ENCODE measurements at regions not wholly inside any gene's neighbourhood (a gene's known extent, or its start where the extent isn't known, plus 50 kb on each side); places are given as distances from the start of the nearest gene placed in this dataset.
A peak's percentile ranks its signal among the peaks of the same experiment; 100 is the strongest.

DNA sequence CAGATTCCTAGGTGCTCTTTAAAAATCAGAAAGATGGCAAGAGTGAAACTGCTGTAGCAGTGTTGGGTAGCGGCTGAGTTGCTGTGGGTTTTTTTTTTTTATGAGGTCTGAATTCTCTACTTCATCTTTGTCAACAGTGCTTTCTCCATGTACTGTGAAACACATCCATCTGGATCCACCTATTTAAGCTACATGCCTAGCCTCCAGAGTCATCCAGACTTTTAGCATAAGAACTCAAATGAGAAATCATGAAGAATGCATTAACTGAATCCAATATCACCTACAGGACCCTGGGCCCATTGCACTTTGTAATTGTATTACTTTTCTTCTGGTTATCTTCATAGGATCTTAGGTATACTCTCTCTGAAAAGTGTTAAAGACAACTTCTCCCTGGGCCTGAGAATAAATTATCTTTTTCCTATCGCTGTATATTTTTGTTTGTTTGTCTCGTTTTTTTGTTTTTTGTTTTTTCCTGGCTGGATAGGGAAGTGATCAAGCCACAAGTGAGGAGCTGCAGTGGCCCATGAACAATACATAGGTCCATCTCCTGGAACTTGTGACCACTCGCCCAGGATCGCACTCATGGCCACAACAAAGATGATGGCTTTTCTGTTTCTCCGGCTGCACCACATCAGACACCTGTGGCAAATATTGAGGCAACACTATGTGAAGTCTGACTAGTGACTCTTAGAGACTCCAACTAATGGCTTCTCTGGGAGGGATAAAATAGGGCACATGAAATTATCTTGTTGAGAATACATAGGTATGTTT lies 609.9 kb upstream of the AGTR1 start:
- Histone ChIP-seq H3K4me3 (no peak overlapping the region), H3K9me2 (ENCODE audit: insufficient read depth) (no peaks in the 10 kb centered on the region), H4K20me1 (replicated peaks; ENCODE audit: insufficient read depth) (no peaks in the 10 kb centered on the region), H2AFZ (no peak overlapping the region; the same call in 1 of the 2 replicates), H3K27me3 (ENCODE audit: insufficient read depth) (no peaks in the 10 kb centered on the region), H3F3A (replicated peaks; ENCODE audit: low read depth) (no peaks in the 10 kb centered on the region), H3K4me1 (ENCODE audit: insufficient read depth) (peaks cover 1% of the 10 kb centered on the region; the same call in 1 of the 2 replicates), H3K36me3 (ENCODE audit: insufficient read depth) (no peaks in the 10 kb centered on the region), H3K79me2 (replicated peaks; ENCODE audit: insufficient read depth) (no peaks in the 10 kb centered on the region), H3K27ac (ENCODE audit: low read depth) (no peak overlapping the region), H3K4me2 (no peak overlapping the region)
- Mint-ChIP-seq H3K4me3 (no peak overlapping the region), H3K27me3 (ENCODE audit: insufficient read depth, low read depth, poor library complexity) (no peaks in the 10 kb centered on the region), H3K4me1 (peaks cover 2% of the 10 kb centered on the region; the same call in 1 of the 3 replicates), H3K27ac (peak overlapping the region; percentile 24; the same call in 1 of the 2 replicates), H3K9me3 (no peaks in the 10 kb centered on the region), H3K36me3 (ENCODE audit: low read depth) (no peaks in the 10 kb centered on the region)
- TF ChIP-seq, protein P1, sequence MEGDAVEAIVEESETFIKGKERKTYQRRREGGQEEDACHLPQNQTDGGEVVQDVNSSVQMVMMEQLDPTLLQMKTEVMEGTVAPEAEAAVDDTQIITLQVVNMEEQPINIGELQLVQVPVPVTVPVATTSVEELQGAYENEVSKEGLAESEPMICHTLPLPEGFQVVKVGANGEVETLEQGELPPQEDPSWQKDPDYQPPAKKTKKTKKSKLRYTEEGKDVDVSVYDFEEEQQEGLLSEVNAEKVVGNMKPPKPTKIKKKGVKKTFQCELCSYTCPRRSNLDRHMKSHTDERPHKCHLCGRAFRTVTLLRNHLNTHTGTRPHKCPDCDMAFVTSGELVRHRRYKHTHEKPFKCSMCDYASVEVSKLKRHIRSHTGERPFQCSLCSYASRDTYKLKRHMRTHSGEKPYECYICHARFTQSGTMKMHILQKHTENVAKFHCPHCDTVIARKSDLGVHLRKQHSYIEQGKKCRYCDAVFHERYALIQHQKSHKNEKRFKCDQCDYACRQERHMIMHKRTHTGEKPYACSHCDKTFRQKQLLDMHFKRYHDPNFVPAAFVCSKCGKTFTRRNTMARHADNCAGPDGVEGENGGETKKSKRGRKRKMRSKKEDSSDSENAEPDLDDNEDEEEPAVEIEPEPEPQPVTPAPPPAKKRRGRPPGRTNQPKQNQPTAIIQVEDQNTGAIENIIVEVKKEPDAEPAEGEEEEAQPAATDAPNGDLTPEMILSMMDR (conservative IDR thresholded peaks at IDR 0.05; ENCODE audit: low read depth in 2 of 2), result no peak
- TF ChIP-seq, protein P2, sequence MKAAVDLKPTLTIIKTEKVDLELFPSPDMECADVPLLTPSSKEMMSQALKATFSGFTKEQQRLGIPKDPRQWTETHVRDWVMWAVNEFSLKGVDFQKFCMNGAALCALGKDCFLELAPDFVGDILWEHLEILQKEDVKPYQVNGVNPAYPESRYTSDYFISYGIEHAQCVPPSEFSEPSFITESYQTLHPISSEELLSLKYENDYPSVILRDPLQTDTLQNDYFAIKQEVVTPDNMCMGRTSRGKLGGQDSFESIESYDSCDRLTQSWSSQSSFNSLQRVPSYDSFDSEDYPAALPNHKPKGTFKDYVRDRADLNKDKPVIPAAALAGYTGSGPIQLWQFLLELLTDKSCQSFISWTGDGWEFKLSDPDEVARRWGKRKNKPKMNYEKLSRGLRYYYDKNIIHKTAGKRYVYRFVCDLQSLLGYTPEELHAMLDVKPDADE (IDR thresholded peaks at IDR 0.05), result no peak
- TF ChIP-seq, protein P3, sequence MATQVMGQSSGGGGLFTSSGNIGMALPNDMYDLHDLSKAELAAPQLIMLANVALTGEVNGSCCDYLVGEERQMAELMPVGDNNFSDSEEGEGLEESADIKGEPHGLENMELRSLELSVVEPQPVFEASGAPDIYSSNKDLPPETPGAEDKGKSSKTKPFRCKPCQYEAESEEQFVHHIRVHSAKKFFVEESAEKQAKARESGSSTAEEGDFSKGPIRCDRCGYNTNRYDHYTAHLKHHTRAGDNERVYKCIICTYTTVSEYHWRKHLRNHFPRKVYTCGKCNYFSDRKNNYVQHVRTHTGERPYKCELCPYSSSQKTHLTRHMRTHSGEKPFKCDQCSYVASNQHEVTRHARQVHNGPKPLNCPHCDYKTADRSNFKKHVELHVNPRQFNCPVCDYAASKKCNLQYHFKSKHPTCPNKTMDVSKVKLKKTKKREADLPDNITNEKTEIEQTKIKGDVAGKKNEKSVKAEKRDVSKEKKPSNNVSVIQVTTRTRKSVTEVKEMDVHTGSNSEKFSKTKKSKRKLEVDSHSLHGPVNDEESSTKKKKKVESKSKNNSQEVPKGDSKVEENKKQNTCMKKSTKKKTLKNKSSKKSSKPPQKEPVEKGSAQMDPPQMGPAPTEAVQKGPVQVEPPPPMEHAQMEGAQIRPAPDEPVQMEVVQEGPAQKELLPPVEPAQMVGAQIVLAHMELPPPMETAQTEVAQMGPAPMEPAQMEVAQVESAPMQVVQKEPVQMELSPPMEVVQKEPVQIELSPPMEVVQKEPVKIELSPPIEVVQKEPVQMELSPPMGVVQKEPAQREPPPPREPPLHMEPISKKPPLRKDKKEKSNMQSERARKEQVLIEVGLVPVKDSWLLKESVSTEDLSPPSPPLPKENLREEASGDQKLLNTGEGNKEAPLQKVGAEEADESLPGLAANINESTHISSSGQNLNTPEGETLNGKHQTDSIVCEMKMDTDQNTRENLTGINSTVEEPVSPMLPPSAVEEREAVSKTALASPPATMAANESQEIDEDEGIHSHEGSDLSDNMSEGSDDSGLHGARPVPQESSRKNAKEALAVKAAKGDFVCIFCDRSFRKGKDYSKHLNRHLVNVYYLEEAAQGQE (IDR thresholded peaks at IDR 0.05; ENCODE audit: unreplicated experiment), result no peak
- TF ChIP-seq POLR2AphosphoS5 (IDR thresholded peaks at IDR 0.05; ENCODE audit: low read depth), result no peak
- no peak for TF ChIP-seq EZH2phosphoT487 (IDR thresholded peaks at IDR 0.05; ENCODE audit: unreplicated experiment)
- no peak for TF ChIP-seq ZNF331 (CRISPR knock-in tag; IDR thresholded peaks at IDR 0.05; ENCODE audit: low read depth)
- no peak for TF ChIP-seq STAT1 (IDR thresholded peaks at IDR 0.05; ENCODE audit: unreplicated experiment)
- no peak for TF ChIP-seq ZNF114 (CRISPR knock-in tag; IDR thresholded peaks at IDR 0.05)
- no peak for TF ChIP-seq JUNB (IDR thresholded peaks at IDR 0.05; ENCODE audit: unreplicated experiment)
- no peak for TF ChIP-seq NANOG (IDR thresholded peaks at IDR 0.05; ENCODE audit: borderline replicate concordance)
- TF ChIP-seq EZH2 (IDR thresholded peaks at IDR 0.05; ENCODE audit: low read depth, unreplicated experiment), result no peak
- no peak for TF ChIP-seq CREB1 (CRISPR knock-in tag; IDR thresholded peaks at IDR 0.05; ENCODE audit: low read depth)
- TF ChIP-seq, protein P4, sequence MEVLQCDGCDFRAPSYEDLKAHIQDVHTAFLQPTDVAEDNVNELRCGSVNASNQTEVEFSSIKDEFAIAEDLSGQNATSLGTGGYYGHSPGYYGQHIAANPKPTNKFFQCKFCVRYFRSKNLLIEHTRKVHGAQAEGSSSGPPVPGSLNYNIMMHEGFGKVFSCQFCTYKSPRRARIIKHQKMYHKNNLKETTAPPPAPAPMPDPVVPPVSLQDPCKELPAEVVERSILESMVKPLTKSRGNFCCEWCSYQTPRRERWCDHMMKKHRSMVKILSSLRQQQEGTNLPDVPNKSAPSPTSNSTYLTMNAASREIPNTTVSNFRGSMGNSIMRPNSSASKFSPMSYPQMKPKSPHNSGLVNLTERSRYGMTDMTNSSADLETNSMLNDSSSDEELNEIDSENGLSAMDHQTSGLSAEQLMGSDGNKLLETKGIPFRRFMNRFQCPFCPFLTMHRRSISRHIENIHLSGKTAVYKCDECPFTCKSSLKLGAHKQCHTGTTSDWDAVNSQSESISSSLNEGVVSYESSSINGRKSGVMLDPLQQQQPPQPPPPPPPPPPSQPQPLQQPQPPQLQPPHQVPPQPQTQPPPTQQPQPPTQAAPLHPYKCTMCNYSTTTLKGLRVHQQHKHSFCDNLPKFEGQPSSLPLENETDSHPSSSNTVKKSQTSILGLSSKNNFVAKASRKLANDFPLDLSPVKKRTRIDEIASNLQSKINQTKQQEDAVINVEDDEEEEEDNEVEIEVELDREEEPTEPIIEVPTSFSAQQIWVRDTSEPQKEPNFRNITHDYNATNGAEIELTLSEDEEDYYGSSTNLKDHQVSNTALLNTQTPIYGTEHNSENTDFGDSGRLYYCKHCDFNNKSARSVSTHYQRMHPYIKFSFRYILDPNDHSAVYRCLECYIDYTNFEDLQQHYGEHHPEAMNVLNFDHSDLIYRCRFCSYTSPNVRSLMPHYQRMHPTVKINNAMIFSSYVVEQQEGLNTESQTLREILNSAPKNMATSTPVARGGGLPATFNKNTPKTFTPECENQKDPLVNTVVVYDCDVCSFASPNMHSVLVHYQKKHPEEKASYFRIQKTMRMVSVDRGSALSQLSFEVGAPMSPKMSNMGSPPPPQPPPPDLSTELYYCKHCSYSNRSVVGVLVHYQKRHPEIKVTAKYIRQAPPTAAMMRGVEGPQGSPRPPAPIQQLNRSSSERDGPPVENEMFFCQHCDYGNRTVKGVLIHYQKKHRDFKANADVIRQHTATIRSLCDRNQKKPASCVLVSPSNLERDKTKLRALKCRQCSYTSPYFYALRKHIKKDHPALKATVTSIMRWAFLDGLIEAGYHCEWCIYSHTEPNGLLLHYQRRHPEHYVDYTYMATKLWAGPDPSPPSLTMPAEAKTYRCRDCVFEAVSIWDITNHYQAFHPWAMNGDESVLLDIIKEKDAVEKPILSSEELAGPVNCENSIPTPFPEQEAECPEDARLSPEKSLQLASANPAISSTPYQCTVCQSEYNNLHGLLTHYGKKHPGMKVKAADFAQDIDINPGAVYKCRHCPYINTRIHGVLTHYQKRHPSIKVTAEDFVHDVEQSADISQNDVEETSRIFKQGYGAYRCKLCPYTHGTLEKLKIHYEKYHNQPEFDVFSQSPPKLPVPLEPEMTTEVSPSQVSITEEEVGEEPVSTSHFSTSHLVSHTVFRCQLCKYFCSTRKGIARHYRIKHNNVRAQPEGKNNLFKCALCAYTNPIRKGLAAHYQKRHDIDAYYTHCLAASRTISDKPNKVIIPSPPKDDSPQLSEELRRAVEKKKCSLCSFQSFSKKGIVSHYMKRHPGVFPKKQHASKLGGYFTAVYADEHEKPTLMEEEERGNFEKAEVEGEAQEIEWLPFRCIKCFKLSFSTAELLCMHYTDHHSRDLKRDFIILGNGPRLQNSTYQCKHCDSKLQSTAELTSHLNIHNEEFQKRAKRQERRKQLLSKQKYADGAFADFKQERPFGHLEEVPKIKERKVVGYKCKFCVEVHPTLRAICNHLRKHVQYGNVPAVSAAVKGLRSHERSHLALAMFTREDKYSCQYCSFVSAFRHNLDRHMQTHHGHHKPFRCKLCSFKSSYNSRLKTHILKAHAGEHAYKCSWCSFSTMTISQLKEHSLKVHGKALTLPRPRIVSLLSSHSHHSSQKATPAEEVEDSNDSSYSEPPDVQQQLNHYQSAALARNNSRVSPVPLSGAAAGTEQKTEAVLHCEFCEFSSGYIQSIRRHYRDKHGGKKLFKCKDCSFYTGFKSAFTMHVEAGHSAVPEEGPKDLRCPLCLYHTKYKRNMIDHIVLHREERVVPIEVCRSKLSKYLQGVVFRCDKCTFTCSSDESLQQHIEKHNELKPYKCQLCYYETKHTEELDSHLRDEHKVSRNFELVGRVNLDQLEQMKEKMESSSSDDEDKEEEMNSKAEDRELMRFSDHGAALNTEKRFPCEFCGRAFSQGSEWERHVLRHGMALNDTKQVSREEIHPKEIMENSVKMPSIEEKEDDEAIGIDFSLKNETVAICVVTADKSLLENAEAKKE (CRISPR knock-in tag; IDR thresholded peaks at IDR 0.05), result no peak
- DNase-seq (ENCODE audit: low spot score), result no peak
- no peak for ATAC-seq

Measured in GM23338 (cell line).